ENCODE measurements at regions not wholly inside any gene's neighbourhood (a gene's known extent, or its start where the extent isn't known, plus 50 kb on each side); places are given as distances from the start of the nearest gene placed in this dataset.

DNA sequence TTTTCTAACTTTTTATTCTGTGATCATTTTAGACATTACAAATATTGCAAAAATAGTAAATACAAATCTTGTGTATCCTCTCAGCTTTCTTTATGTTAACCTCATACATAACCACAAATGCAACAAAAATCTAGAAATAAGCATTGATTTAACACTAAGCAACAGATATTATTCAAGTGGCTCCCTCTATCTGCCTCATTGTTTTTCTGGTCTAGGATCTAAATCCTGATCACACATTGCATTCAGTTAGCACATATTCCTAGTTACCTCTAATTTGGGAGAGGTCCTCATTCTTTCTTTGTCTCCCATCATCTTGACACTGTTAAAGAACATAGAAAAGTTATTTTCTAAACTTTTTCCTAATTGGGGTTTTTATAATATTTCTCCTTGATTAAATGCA is 1126.0 kb downstream of the ROBO2 start:
- H3K27me3 ChIP-seq (ENCODE audit: control insufficient read depth in 2 of 2, insufficient read depth in 2 of 2, low read length in 2 of 2), result no peaks in the 10 kb centered on the region
- peak; percentile 26 for DNase-seq (ENCODE audit: low read depth, low spot score)
- no TSS peak for BruUV-seq (replicated peaks)
- no peak overlapping the region for H3K4me3 ChIP-seq (replicated peaks in 1 of 3; ENCODE audit: insufficient read depth in 1 of 3, low read depth in 1 of 3, low read length in 3 of 3)
- peak; percentile 43 for FAIRE-seq
- CTCF ChIA-PET, result interaction anchor here (0.7 to 1.8 kb wide), 7 partner anchors 10 to 817 kb away, joined by 3 to 14 read pairs (median 3); no protein-coding TSS in a partner anchor
- no peak overlapping the region for H3K4me2 ChIP-seq (ENCODE audit: insufficient read depth, low read length)
- H3K4me1 ChIP-seq (ENCODE audit: control insufficient read depth, extremely low read depth, insufficient read depth, low read length), result no peaks in the 10 kb centered on the region
- intact Hi-C loops (cut with micrococcal nuclease) (no loop called here), dilution Hi-C loops (cut with MboI; ENCODE audit: extremely low pct_ligation_motif_present, low sequenced_read_pairs) (no loop called here)
- POLR2A ChIA-PET, result no interaction called here
- no peaks in the 10 kb centered on the region for H3K9me1 ChIP-seq (replicated peaks; ENCODE audit: control insufficient read depth, extremely low read depth, insufficient read depth, low read length)
- H3K36me3 ChIP-seq (ENCODE audit: control insufficient read depth in 2 of 2, extremely low read depth in 1 of 2, insufficient read depth in 2 of 2, low read length in 2 of 2), result no peaks in the 10 kb centered on the region
- no peak overlapping the region for H2AFZ ChIP-seq (ENCODE audit: low read depth, low read length)
- H4K20me1 ChIP-seq (replicated peaks; ENCODE audit: control insufficient read depth, extremely low read depth, insufficient read depth, low read length), result no peaks in the 10 kb centered on the region
- TF ChIP-seq FOS (IDR thresholded peaks at IDR 0.05; ENCODE audit: borderline replicate concordance, insufficient read depth, low read length) (no peak), MYC (IDR thresholded peaks at IDR 0.05; ENCODE audit: low read depth, low read length) (no peak), GATA2 (IDR thresholded peaks at IDR 0.05; ENCODE audit: insufficient read depth, insufficient read length, low read depth, low read length) (no peak), POLR2A (IDR thresholded peaks at IDR 0.05; ENCODE audit: low read depth, low read length) (no peak), JUN (IDR thresholded peaks at IDR 0.05; ENCODE audit: borderline replicate concordance, insufficient read depth, insufficient read length, low read depth) (no peak)
- no peak overlapping the region for H3K9ac ChIP-seq (replicated peaks; ENCODE audit: extremely low read depth, insufficient read depth, low read length)
- no peak overlapping the region for H3K27ac ChIP-seq (ENCODE audit: insufficient read depth, low read depth, low read length)
- no peaks in the 10 kb centered on the region for H3K79me2 ChIP-seq (ENCODE audit: control insufficient read depth, insufficient read depth, low read length)
- no peaks in the 10 kb centered on the region for H3K9me3 ChIP-seq (replicated peaks; ENCODE audit: control insufficient read depth, insufficient read depth, low read length)

DNA sequence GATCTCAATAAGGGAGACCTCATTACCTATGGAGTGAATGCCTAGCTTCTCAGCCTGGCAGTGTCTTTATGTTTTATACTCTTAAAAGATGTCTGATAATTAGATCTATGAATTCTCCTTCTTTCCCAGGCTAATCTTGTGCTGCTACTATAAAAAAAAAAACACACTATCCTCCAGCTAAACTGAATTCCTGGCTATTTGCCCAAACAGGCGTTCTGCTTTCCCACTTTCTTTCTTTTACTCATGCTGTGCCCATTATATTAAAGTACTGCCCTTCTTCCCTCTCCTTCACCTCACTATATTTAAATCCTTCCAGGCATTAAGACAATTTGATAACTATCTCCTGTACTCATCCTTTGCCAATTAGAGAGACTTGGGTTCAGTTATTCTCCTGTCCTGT is 1134.9 kb downstream of the ROBO2 start:
- Histone ChIP-seq H3K4me1 (ENCODE audit: control insufficient read depth, extremely low read depth, insufficient read depth, low read length) (no peaks in the 10 kb centered on the region), H3K9ac (replicated peaks; ENCODE audit: extremely low read depth, insufficient read depth, low read length) (no peak overlapping the region), H3K9me1 (replicated peaks; ENCODE audit: control insufficient read depth, extremely low read depth, insufficient read depth, low read length) (no peaks in the 10 kb centered on the region), H3K4me3 (replicated peaks in 1 of 3; ENCODE audit: insufficient read depth in 1 of 3, low read depth in 1 of 3, low read length in 3 of 3) (no peak overlapping the region), H3K36me3 (ENCODE audit: control insufficient read depth in 2 of 2, extremely low read depth in 1 of 2, insufficient read depth in 2 of 2, low read length in 2 of 2) (no peaks in the 10 kb centered on the region), H3K27me3 (ENCODE audit: control insufficient read depth in 2 of 2, insufficient read depth in 2 of 2, low read length in 2 of 2) (no peaks in the 10 kb centered on the region), H3K79me2 (ENCODE audit: control insufficient read depth, insufficient read depth, low read length) (no peaks in the 10 kb centered on the region), H3K9me3 (replicated peaks; ENCODE audit: control insufficient read depth, insufficient read depth, low read length) (no peaks in the 10 kb centered on the region), H3K4me2 (ENCODE audit: insufficient read depth, low read length) (no peak overlapping the region), H4K20me1 (replicated peaks; ENCODE audit: control insufficient read depth, extremely low read depth, insufficient read depth, low read length) (no peaks in the 10 kb centered on the region), H2AFZ (ENCODE audit: low read depth, low read length) (no peak overlapping the region), H3K27ac (ENCODE audit: insufficient read depth, low read depth, low read length) (no peak overlapping the region)
- FAIRE-seq (no peak), DNase-seq (ENCODE audit: low read depth, low spot score) (no peak)
- TF ChIP-seq, protein P1, sequence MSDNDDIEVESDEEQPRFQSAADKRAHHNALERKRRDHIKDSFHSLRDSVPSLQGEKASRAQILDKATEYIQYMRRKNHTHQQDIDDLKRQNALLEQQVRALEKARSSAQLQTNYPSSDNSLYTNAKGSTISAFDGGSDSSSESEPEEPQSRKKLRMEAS (IDR thresholded peaks at IDR 0.05; ENCODE audit: insufficient read depth, insufficient read length), result no peak
- no peak for TF ChIP-seq FOS (IDR thresholded peaks at IDR 0.05; ENCODE audit: borderline replicate concordance, insufficient read depth, low read length)
- no peak for TF ChIP-seq GATA2 (IDR thresholded peaks at IDR 0.05; ENCODE audit: insufficient read depth, insufficient read length, low read depth, low read length)
- TF ChIP-seq POLR2AphosphoS5 (IDR thresholded peaks at IDR 0.05; ENCODE audit: insufficient read depth, low read depth, low read length), result no peak
- TF ChIP-seq EZH2 (IDR thresholded peaks at IDR 0.05; ENCODE audit: borderline replicate concordance, low read depth, low read length, severe bottlenecking), result no peak
- TF ChIP-seq JUN (IDR thresholded peaks at IDR 0.05; ENCODE audit: borderline replicate concordance, insufficient read depth, insufficient read length, low read depth), result no peak
- no peak for TF ChIP-seq POLR2A (IDR thresholded peaks at IDR 0.05; ENCODE audit: low read depth, low read length)
- no peak for TF ChIP-seq MYC (IDR thresholded peaks at IDR 0.05; ENCODE audit: low read depth, low read length)
- TF ChIP-seq, protein P2, sequence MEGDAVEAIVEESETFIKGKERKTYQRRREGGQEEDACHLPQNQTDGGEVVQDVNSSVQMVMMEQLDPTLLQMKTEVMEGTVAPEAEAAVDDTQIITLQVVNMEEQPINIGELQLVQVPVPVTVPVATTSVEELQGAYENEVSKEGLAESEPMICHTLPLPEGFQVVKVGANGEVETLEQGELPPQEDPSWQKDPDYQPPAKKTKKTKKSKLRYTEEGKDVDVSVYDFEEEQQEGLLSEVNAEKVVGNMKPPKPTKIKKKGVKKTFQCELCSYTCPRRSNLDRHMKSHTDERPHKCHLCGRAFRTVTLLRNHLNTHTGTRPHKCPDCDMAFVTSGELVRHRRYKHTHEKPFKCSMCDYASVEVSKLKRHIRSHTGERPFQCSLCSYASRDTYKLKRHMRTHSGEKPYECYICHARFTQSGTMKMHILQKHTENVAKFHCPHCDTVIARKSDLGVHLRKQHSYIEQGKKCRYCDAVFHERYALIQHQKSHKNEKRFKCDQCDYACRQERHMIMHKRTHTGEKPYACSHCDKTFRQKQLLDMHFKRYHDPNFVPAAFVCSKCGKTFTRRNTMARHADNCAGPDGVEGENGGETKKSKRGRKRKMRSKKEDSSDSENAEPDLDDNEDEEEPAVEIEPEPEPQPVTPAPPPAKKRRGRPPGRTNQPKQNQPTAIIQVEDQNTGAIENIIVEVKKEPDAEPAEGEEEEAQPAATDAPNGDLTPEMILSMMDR (IDR thresholded peaks at IDR 0.05; ENCODE audit: extremely low read depth in 1 of 2, insufficient read depth in 1 of 2, low read depth in 1 of 2, low read length in 2 of 2), result no peak
- POLR2A ChIA-PET, result no interaction called here
- CTCF ChIA-PET, result no interaction called here
- dilution Hi-C loops (cut with MboI; ENCODE audit: extremely low pct_ligation_motif_present, low sequenced_read_pairs) (no loop called here), intact Hi-C loops (cut with micrococcal nuclease) (no loop called here)
- BruUV-seq (replicated peaks), result no TSS peak

Data from endothelial cell of umbilical vein (primary cell).